GM23338 (cell line): ENCODE measurements at regions not wholly inside any gene's neighbourhood (a gene's known extent, or its start where the extent isn't known, plus 50 kb on each side); places are given as distances from the start of the nearest gene placed in this dataset.

Source experiments
- CREB1 ChIP-seq: fragments of 250-450 bp; sonication (Bioruptor Pico); IDR thresholded peaks from 2 replicates; pipeline ENCODE4 v1.5.0; 2020; ENCODE audit warnings: low read depth, mild to moderate bottlenecking, moderate library complexity
- EZH2 ChIP-seq: fragments of 200-600 bp; sonication (generic); IDR thresholded peaks from one replicate; pipeline ENCODE4 v1.8.0; 2017; ENCODE audit warnings: antibody characterized with exemption, mild to moderate bottlenecking, low read depth; ENCODE audit not compliant: unreplicated experiment
- POLR2AphosphoS5 ChIP-seq: IDR thresholded peaks from 2 replicates; pipeline ENCODE4 v1.6.1; 2016; ENCODE audit warnings: antibody characterized with exemption, low read depth
- REST ChIP-seq: IDR thresholded peaks from one replicate; pipeline ENCODE4 v1.6.1; 2018; ENCODE audit warnings: antibody characterized with exemption; ENCODE audit not compliant: unreplicated experiment
- ZNF331 ChIP-seq: fragments of 250-450 bp; sonication (Bioruptor Pico); IDR thresholded peaks from 2 replicates; pipeline ENCODE4 v1.5.0; 2020; ENCODE audit warnings: low read depth, mild to moderate bottlenecking, moderate library complexity
- TF ChIP-seq, protein P1 (sequence below), 2 experiments: fragments of 200-600 bp in 1 of 2; sonication (generic) in 1 of 2; conservative IDR thresholded peaks; 2 replicates each; pipeline versions ENCODE4 v1.5.1 to v1.6.1; 2016 to 2017; ENCODE audit warnings: antibody characterized with exemption in 2 of 2, low read depth in 2 of 2, mild to moderate bottlenecking in 2 of 2, moderate library complexity in 1 of 2

GRCh38 chr12:59396519-59396918, 199.3 kb upstream of the SLC16A7 start:
- TF ChIP-seq, protein P1, sequence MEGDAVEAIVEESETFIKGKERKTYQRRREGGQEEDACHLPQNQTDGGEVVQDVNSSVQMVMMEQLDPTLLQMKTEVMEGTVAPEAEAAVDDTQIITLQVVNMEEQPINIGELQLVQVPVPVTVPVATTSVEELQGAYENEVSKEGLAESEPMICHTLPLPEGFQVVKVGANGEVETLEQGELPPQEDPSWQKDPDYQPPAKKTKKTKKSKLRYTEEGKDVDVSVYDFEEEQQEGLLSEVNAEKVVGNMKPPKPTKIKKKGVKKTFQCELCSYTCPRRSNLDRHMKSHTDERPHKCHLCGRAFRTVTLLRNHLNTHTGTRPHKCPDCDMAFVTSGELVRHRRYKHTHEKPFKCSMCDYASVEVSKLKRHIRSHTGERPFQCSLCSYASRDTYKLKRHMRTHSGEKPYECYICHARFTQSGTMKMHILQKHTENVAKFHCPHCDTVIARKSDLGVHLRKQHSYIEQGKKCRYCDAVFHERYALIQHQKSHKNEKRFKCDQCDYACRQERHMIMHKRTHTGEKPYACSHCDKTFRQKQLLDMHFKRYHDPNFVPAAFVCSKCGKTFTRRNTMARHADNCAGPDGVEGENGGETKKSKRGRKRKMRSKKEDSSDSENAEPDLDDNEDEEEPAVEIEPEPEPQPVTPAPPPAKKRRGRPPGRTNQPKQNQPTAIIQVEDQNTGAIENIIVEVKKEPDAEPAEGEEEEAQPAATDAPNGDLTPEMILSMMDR (conservative IDR thresholded peaks at IDR 0.05; ENCODE audit: low read depth in 2 of 2), result no peak
- TF ChIP-seq ZNF331 (CRISPR knock-in tag), result no peak
- no peak for TF ChIP-seq CREB1 (CRISPR knock-in tag)
- TF ChIP-seq POLR2AphosphoS5, result no peak
- no peak for TF ChIP-seq EZH2
- TF ChIP-seq REST, result no peak
